Calu3 (cell line): ENCODE measurements at regions not wholly inside any gene's neighbourhood (a gene's known extent, or its start where the extent isn't known, plus 50 kb on each side); places are given as distances from the start of the nearest gene placed in this dataset.
"Not testable (repeated sequence)": the region's sequence is repeated elsewhere in the genome, so short reads cannot be mapped to it uniquely, and the experiment has no call there.

Experiments
- BruUV-seq: library from RNA; stranded (reverse); fragments of 400-500 nt; replicated peaks from 2 replicates; lab custom pipeline; 2021; lab: Mats Ljungman, UMichigan
- CTCF ChIA-PET: fragments of 300-600 bp; sonication (Branson Sonifier 250); formaldehyde crosslinking; loops from one replicate; lab custom pipeline; 2022; ENCODE audit warnings: antibody characterized with exemption; lab: Charles Lee
- DNase-seq: peaks from one replicate; pipeline ENCODE4 v3.0.0; 2022
- H3K27ac Mint-ChIP-seq: one replicate; pipeline ENCODE4 v1.8.0; 2022; ENCODE audit warnings: mixed read lengths; ENCODE audit not compliant: unreplicated experiment
- H3K27me3 Mint-ChIP-seq: one replicate; pipeline ENCODE4 v1.8.0; 2022; ENCODE audit warnings: mixed read lengths; ENCODE audit not compliant: unreplicated experiment
- H3K36me3 Mint-ChIP-seq: one replicate; pipeline ENCODE4 v1.8.0; 2022; ENCODE audit warnings: mild to moderate bottlenecking, moderate library complexity, mixed read lengths; ENCODE audit not compliant: insufficient read depth, unreplicated experiment
- H3K4me1 Mint-ChIP-seq: one replicate; pipeline ENCODE4 v1.8.0; 2022; ENCODE audit warnings: mild to moderate bottlenecking, low read depth, mixed read lengths; ENCODE audit not compliant: unreplicated experiment
- H3K4me3 Mint-ChIP-seq: one replicate; pipeline ENCODE4 v1.8.0; 2022; ENCODE audit warnings: mild to moderate bottlenecking, low read depth, moderate library complexity, mixed read lengths; ENCODE audit not compliant: unreplicated experiment
- H3K9me3 Mint-ChIP-seq: one replicate; pipeline ENCODE4 v1.8.0; 2022; ENCODE audit warnings: low read depth, mixed read lengths; ENCODE audit not compliant: unreplicated experiment
- CTCF ChIP-seq: fragments of 200-600 bp; IDR thresholded peaks from one replicate; pipeline ENCODE4 v1.8.0; 2022; ENCODE audit warnings: antibody characterized with exemption; ENCODE audit not compliant: unreplicated experiment
- intact Hi-C: fragments of 100-400 bp; cut with micrococcal nuclease; formaldehyde crosslinking; loops from one replicate; pipeline ENCODE4 v1.10.0; 2022; ENCODE audit not compliant: unreplicated experiment

DNA sequence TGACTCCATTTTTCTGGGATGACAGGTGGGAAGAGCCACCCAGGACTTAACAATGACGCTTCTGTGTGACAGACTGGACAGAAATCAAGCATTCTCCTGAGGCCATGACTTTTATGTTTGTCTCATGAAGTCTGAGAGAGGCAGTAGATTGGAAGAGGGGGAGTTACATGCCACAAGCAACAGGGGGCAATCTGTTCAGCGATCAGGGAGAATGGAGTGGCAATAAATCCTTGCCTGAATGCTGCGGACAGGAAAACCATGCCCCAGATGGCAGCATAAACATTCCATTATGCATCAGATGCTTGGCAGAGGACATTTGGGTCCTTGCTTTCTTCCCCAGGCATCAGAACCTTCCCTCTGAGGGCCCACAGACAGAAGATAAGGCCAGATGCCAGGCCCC is 312.4 kb upstream of the DIPK2B start:
- peaks cover 12% of the 10 kb centered on the region for H3K36me3 Mint-ChIP-seq
- no peak for DNase-seq
- no peaks in the 10 kb centered on the region for H3K9me3 Mint-ChIP-seq
- intact Hi-C loops: loop anchor here (10.0 kb wide), 1 partner anchor 292 kb away; no protein-coding TSS in a partner anchor
- no peaks in the 10 kb centered on the region for H3K27me3 Mint-ChIP-seq
- H3K4me3 Mint-ChIP-seq: no peak overlapping the region
- H3K27ac Mint-ChIP-seq: no peak overlapping the region
- CTCF ChIA-PET: no interaction called here
- H3K4me1 Mint-ChIP-seq: peaks cover 53% of the 10 kb centered on the region
- BruUV-seq: no TSS peak
- no peak for TF ChIP-seq CTCF

GRCh38 chrX:45508454-45508853 is 307.8 kb upstream of the DIPK2B start:
- Mint-ChIP-seq H3K4me3 (no peak overlapping the region), H3K27ac (no peak overlapping the region), H3K36me3 (peaks cover 6% of the 10 kb centered on the region), H3K4me1 (peaks cover 50% of the 10 kb centered on the region), H3K27me3 (no peaks in the 10 kb centered on the region), H3K9me3 (no peaks in the 10 kb centered on the region)
- DNase-seq: no peak
- intact Hi-C loops: no loop called here
- TF ChIP-seq CTCF: no peak
- CTCF ChIA-PET: no interaction called here
- BruUV-seq: no TSS peak

GRCh38 chrX:45506149-45506730 is 305.6 kb upstream of the DIPK2B start:
- intact Hi-C loops: loop anchor here (2.0 kb wide), 2 partner anchors 27 to 183 kb away; no protein-coding TSS in a partner anchor
- no TSS peak for BruUV-seq
- peaks cover 6% of the 10 kb centered on the region for H3K36me3 Mint-ChIP-seq
- no peak overlapping the region for H3K4me3 Mint-ChIP-seq
- H3K27ac Mint-ChIP-seq: peak overlapping the region; percentile 56
- H3K9me3 Mint-ChIP-seq: no peaks in the 10 kb centered on the region
- no peak for DNase-seq
- H3K4me1 Mint-ChIP-seq: peaks cover 41% of the 10 kb centered on the region
- CTCF ChIA-PET: interaction anchor here (1.4 kb wide), 1 partner anchor 184 kb away, joined by 3 read pairs; no protein-coding TSS in a partner anchor
- no peak for TF ChIP-seq CTCF
- H3K27me3 Mint-ChIP-seq: no peaks in the 10 kb centered on the region

- H3K4me3 Mint-ChIP-seq: no peak overlapping the region
- DNase-seq: no peak
- H3K27ac Mint-ChIP-seq: no peak overlapping the region
- intact Hi-C loops: no loop called here
- H3K9me3 Mint-ChIP-seq: no peaks in the 10 kb centered on the region
- no peaks in the 10 kb centered on the region for H3K27me3 Mint-ChIP-seq
- H3K4me1 Mint-ChIP-seq: peaks cover 41% of the 10 kb centered on the region
- H3K36me3 Mint-ChIP-seq: peaks cover 6% of the 10 kb centered on the region
- CTCF ChIA-PET: no interaction called here
- no TSS peak for BruUV-seq
- TF ChIP-seq CTCF: no peak
Observed at GRCh38 chrX:45505214-45505613, 304.5 kb upstream of the DIPK2B start.

DNA sequence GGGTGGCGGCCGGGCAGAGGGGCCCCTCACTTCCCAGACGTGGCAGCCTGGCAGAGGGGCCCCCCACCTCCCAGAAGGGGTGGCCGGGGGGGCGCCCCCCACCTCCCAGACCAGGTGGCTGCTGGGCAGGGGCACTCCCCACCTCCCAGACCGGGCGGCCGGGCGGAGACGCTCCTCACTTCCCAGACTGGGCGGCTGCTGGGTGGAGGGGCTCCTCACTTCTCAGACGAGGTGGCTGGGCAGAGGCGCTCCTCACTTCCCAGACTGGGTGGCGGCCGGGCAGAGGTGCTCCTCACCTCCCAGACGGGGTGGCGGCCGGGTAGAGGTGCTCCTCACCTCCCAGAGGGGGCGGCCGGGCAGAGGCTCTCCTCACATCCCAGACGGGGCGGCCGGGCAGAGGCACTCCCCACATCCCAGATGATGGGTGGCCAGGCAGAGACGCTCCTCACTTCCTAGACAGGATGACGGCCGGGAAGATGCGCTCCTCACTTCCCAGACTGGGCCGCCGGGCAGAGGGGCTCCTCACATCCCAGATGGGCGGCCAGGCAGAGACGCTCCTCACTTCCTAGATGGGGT is 303.2 kb upstream of the DIPK2B start:
- H3K4me3 Mint-ChIP-seq, H3K9me3 Mint-ChIP-seq, H3K36me3 Mint-ChIP-seq, intact Hi-C loops, H3K27me3 Mint-ChIP-seq, DNase-seq, CTCF ChIA-PET, BruUV-seq, H3K27ac Mint-ChIP-seq: not testable (repeated sequence)
- H3K4me1 Mint-ChIP-seq: peaks cover 32% of the 10 kb centered on the region
